ENCODE measurements at regions not wholly inside any gene's neighbourhood (a gene's known extent, or its start where the extent isn't known, plus 50 kb on each side); places are given as distances from the start of the nearest gene placed in this dataset.

- no peak for DNase-seq
Observed at GRCh38 chr10:123555616-123556015, 110.5 kb upstream of the GPR26 start.

- no peak for DNase-seq
Observed at GRCh38 chr10:123556049-123556448, 110.1 kb upstream of the GPR26 start.

GRCh38 chr10:123556736-123557135 lies 109.4 kb upstream of the GPR26 start:
- DNase-seq, result no peak

DNA sequence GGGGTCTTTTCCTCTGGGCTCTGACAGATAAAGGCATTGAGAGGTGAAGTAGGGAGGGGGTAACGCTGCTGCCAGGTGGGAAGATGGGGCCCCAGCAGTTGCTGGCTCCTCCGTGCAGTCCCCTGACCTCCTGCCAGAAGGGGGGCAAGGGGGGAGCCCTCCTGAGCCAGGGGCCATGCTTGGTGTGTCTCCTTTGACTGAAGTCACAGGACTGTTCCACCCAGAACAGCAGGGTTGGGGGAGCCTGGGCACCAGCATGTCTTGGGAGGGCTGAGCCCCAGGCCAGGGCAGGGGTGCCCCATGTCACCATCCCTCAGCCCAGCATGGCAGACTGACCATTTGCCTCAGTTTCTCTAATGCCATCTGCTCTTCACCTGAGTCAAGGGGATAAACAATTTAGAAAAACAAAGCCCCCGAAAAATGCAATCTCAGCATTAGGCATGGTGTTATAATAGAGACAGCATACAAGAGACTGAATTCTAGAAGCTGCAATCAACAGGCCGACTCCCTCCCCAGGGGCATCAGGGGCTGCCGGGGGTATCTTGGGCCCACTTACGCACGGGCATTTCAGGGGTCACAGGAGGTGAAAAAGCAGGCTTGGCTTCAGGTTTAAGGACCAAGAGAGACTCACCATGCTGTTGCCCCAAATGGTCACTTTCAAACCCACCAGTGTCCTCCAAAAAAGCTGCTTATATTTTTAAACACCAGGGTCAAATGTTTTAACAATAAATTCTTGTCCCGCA lies 108.6 kb upstream of the GPR26 start:
- DNase-seq, result no peak

DNA sequence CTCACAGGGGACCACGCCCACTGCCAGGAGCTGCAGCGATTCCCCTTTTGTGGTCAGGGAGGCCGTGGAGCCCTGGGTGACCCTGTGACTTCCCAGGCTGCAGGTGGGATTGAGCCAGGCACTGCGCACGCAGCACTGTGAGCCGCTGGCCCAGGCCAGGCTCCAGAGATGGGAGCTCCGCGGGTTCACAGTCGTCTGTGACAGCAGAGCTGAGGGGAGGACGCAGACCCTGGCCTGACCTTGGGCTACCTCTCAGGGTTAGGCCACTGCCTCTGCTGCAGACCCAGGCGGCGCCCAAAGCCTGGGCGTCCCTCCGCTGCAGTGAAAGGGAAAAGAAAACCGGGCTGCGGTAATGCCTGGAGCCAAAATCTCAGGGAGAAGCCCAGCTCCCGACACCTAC lies 107.5 kb upstream of the GPR26 start:
- peak in 11 of 56 donors; percentile 8 to 60 (median 32) for DNase-seq

DNA sequence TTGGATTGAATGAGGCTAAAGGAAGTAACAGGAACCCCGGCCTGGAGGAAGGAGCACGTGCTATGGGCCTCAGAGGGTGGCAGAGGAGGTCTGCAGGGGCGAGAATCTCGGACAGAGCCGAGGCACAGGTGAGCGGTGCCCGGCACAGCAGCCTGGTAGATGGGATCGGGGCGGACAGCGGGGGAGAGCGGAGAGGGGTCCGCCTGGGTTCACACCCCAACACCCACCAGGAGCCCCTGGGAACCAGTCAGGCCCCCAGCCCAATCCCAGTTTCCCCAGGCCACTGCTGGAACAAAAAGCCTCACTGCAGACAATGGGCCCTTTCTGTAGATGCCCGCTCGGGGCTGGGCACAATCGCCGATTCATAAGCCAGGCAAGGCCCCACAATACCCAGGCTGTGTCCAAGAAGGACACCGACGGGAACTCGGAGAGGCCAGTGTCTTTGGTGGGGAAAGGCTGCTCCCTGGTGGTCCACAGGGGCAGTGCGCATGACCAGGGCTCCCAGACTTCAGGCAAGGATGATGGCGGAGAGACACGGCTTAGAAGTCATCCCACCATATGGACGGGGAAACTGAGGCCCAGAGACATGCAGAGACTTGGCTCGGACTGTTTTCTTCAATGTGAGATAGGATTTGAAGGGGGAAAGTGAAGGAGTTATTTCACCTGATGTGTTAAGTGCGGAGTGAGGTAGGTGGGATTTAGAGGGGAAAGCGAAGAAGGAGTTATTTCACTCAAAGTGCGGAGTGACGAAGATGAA lies 106.9 kb upstream of the GPR26 start:
- DNase-seq, result peak; percentile 31 to 94 (median 87)

DNA sequence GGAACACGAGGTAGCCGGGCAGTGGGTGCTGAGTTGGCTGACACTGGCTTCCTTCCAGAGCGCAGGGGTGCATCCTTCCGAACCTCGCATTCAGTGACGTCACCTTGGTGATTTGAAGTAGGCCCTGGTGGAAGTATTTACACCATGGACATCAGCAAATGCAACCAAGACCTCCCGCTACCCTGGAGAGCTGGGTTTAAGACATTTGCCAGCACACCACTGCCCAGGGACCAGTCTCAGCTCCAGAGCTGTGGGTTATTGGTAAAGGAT lies 106.4 kb upstream of the GPR26 start:
- DNase-seq, result no peak

DNA sequence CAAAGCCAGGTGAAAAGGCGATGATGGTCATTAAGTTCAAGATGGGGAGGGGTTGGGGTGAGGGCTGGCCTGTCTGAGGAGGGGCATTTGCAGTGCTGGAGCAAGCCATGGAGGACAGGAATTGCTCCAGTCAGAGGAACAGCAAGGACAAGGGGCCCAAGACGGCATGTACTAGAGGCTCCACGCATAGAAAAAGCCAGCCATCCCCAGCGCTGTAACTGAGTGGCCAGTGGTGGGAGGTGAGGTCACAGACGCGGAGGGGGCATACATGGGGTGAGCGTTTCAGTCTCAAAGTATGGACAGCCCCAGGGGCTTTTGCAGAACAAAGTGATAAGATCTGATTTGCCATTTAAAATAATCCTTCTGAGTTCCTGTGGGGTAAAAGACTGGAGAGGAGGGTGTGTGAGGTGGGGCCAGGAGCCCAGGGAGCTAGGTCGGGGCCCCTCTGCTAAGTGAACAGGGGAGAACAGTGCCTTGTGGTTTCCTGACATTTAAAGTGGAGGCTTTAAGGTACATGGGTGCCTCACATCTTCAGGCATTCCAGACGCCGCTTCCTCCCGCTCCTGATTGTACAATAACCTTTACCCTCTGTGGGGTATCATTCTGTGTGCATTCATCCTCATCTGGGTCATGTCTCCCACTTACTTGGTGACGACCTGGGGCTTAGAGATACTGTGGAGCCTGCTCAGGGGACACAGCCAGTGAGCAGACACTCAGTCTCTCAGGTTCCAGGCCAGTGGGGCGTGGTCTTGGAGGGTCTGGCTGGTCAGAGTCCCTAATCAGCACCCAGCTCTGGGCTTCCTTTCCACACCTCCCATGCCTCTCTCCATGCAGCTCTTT lies 105.6 kb upstream of the GPR26 start:
- DNase-seq, result no peak

DNA sequence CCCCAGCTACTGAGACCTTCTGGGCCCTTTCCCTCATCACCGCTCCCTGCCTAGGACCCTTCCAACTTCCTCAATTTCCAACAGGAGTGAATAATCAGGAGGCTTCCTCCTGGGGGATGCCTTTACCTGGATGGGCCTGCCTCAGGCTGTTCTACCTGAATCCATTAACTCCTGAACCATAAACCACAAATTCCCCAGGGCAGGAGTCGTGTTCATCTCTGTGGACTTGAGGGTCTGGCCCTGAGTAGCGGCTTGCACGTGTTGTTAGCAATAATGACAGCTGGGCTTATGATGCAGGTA lies 105.1 kb upstream of the GPR26 start:
- DNase-seq, result no peak

DNA sequence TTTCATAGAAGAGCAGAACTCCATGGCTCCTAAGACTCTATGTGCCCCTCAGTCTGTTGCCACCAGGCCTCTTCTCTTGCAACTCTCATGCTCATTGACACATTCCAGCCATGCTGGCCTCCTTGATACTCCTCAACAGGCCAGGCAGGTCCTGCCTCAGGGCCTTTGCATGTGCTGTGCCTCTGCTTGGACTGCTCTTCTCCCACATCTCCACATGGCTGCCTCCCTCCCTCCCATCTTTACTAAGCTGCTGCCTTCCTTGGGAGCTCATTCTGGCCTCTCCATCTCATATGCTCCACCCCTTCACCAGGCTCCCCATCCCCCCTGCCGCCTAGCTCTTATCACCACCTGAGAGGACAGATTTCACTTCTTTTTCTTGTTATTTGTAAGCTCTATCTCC lies 103.8 kb upstream of the GPR26 start:
- DNase-seq, result no peak

GRCh38 chr10:123562811-123563580 lies 103.2 kb upstream of the GPR26 start:
- DNase-seq, result no peak

DNA sequence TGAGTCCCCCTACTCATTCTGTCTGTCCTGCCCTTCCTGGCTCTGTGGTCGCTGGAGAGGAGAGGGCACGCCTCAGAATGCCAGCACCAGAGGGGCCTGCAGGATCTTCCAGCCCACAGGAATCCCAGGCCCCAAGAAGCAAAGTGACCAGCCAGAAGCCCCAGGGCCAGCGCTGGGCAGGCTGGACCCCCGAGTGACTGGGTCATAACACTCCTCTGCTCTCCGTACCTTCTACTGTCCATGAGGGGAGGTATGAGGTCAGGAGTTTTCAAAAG lies 102.6 kb upstream of the GPR26 start:
- no peak for DNase-seq

DNA sequence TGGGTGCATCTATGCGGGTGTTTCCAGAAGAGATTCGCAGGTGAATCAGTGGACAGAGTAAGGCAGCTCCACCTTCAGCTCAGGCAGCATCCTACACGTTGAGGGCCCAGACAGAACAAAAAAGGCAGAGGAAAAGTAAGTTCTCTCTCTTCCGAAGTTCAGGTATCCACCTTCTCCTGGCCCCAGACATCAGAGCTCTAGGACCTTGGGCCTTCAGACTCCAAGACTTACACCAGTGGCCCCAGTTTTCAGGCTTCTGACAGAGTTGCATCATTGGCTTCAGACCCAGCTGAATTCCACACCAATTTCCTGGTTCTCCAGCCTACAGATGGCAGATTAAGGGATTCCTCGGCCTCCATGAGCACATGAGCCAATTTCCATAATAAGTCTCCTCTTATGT lies 102.2 kb upstream of the GPR26 start:
- DNase-seq, result no peak

DNA sequence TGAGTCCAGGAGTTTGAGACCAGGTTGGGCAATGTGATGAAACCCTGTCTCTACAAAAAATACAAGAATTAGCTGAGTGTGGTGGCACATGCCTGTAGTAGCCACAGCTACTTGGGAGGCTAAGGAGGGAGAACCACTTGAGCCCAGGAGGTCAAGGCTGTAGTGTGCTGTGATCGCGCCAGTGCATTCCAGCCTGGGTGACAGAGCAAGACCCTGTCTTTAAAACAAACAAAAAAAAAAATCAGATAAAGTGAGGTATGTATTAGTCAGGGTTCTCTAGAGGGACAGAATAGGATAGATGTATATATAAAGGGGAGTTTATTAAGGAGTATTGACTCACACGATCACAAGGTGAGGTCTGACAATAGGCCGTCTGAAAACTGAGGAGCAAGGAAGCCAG lies 101.5 kb upstream of the GPR26 start:
- DNase-seq, result no peak

DNA sequence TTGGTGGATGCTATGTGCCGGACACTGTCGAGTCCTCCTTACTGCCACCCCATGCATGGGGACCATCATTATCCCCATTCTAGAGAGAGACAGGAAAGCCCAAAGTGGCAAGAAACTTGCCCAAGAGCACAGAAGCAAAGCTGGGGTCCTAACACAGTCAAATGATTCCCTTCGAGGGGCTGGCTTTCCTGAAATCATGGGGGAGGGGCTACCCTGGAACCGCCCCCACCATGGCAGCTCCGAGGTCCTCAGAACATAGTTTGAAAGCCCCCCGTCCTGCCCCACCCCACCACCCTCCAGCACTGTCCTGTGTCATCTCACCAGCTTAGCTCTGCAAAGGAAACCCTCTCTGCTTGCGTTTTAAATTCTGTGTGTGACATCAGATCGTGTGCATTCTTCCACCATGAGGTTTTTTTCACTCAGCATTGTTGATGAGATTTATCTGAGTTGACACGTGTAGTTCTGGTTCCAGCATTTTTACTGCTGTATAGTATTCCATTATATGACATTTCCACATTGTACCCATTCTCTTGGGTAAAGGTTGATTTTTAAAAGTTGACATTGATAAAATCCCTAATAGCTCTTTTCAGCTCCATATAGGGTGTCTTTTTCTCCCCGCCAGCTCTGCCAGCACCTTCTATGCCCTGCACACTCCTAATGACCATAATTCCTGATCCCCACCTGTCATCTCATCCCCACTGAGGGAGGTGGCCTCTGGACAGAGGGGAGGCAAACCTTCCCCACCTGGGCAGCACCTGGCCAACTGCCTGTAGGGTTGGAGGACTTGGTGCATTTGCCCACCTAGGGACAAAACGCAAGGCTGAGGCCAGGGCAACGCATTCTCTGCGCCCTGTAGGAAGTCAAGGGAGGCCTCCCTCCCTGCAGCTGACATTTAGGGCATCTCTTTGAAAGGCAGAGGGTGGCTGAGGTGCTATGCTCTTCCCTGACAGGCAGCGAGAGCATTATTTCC lies 100.2 kb upstream of the GPR26 start:
- DNase-seq, result no peak

DNA sequence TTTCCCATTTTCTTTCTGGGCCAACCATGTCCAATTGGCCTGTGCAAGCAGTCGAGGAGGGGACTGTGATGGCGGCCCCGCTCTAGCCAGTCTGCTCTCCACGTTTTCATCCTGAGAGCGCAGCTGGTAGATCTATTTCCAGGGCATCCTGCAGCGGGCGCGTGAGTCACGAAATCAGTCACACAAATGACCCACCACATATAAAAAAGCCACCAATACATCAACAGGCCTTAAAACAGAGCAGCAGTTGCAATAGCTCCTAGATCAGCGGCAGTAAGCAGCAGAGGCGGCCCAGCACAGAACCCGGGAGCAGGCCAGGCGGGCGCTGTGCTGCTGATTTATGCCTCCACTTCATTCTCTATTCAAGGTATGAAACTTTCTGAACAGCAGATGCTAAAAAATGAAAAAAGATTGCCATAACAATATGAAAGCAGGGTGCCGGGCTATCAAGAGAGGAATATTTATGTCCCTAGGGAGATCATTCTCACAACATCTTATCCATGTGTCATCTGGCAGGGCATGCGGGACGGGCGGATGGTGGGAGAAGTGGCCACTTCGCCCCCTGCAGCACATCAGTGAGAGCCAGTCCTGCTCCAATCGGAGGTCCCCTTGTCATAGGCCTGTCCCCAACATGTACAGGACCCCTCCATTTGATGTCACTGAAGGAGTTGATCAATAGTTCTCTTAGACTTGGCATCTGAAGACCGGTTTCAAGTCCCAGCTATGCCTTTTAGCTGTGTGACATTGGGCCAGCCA lies 98.0 kb upstream of the GPR26 start:
- DNase-seq, result no peak

DNA sequence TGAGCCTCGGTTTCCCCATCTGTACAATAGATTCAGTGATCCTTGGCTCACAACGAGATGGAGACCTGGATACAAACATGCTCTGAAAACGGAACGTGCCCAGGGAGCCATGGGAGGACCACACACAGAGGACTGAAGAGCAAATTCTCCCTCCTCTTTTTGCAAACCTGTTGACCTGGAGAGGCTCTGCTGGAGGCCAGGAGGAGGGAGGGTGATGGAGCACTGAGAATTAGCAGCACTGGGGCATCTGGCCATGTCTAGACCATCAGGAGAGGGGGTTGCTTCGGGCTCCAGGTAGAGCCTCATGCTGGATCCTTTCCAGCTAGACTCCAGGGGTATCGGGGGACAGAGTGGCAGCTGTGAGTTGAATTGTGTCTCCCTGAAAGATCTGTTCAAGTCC lies 97.4 kb upstream of the GPR26 start:
- DNase-seq, result no peak

GRCh38 chr10:123569436-123570035 lies 96.6 kb upstream of the GPR26 start:
- no peak for DNase-seq

GRCh38 chr10:123570051-123570897 lies 95.9 kb upstream of the GPR26 start:
- DNase-seq, result no peak
